ENCODE measurements at regions not wholly inside any gene's neighbourhood (a gene's known extent, or its start where the extent isn't known, plus 50 kb on each side); places are given as distances from the start of the nearest gene placed in this dataset.

- WGBS, 3 donors, result 82 to 91% (median 85%) methylated on average over 12 of the region's 12 CpGs
- intact Hi-C loops (cut with DNase I), result no loop called here
- Histone ChIP-seq H3K27me3 (ENCODE audit: insufficient read depth in 3 of 3, low read length in 2 of 3) (peaks cover 0 to 5% (median 0%) of the 10 kb centered on the region in 3 donors), H3K4me3 (no peak overlapping the region), H3K36me3 (ENCODE audit: insufficient read depth in 1 of 2, low read depth in 1 of 2) (no peaks in the 10 kb centered on the region), H3K4me1 (no peaks in the 10 kb centered on the region), H3K27ac (no peak overlapping the region), H3K9me3 (peaks cover 18% of the 10 kb centered on the region)
- ATAC-seq (no peak), DNase-seq (no peak)
- TF ChIP-seq CTCF (IDR thresholded peaks at IDR 0.05), result no peak
Measured at GRCh38 chr22:48382197-48382596, 1445.5 kb downstream of the BRD1 start.

- H3K27ac ChIP-seq, result no peak overlapping the region
- DNase-seq, result no peak
- no peaks in the 10 kb centered on the region for H3K4me1 ChIP-seq
- intact Hi-C loops (cut with DNase I), result no loop called here
- WGBS, 3 donors, result 87 to 92% (median 88%) methylated on average over 13 of the region's 13 CpGs
- no peak overlapping the region for H3K4me3 ChIP-seq
- no peaks in the 10 kb centered on the region for H3K36me3 ChIP-seq (ENCODE audit: insufficient read depth in 1 of 2, low read depth in 1 of 2)
- ATAC-seq, result no peak
- TF ChIP-seq CTCF (IDR thresholded peaks at IDR 0.05), result no peak
- H3K9me3 ChIP-seq, result peaks cover 4% of the 10 kb centered on the region
- H3K27me3 ChIP-seq (ENCODE audit: insufficient read depth in 3 of 3, low read length in 2 of 3), result peaks cover 0 to 5% (median 0%) of the 10 kb centered on the region in 3 donors
Measured at GRCh38 chr22:48380016-48380665, 1447.5 kb downstream of the BRD1 start.

- ATAC-seq (no peak), DNase-seq (no peak)
- whole genome bisulfite sequencing, 3 donors, result 78 to 91% (median 82%) methylated on average over 13 of the region's 13 CpGs
- H3K4me3 ChIP-seq, result no peak overlapping the region
- H3K9me3 ChIP-seq, result no peaks in the 10 kb centered on the region
- no peak overlapping the region for H3K27ac ChIP-seq
- no peaks in the 10 kb centered on the region for H3K36me3 ChIP-seq (ENCODE audit: insufficient read depth in 1 of 2, low read depth in 1 of 2)
- intact Hi-C loops (cut with DNase I), result no loop called here
- no peak for TF ChIP-seq CTCF (IDR thresholded peaks at IDR 0.05)
- peaks cover 0 to 5% (median 0%) of the 10 kb centered on the region in 3 donors for H3K27me3 ChIP-seq (ENCODE audit: insufficient read depth in 3 of 3, low read length in 2 of 3)
- H3K4me1 ChIP-seq, result no peaks in the 10 kb centered on the region
Measured at GRCh38 chr22:48379371-48379770, 1448.3 kb downstream of the BRD1 start.

GRCh38 chr22:48378673-48379072 lies 1449.0 kb downstream of the BRD1 start:
- Histone ChIP-seq H3K36me3 (ENCODE audit: insufficient read depth in 1 of 2, low read depth in 1 of 2) (no peaks in the 10 kb centered on the region), H3K4me3 (no peak overlapping the region), H3K27ac (no peak overlapping the region), H3K9me3 (no peaks in the 10 kb centered on the region), H3K4me1 (no peaks in the 10 kb centered on the region), H3K27me3 (ENCODE audit: insufficient read depth in 3 of 3, low read length in 2 of 3) (peaks cover 0 to 9% (median 0%) of the 10 kb centered on the region in 3 donors)
- no peak for ATAC-seq
- 84 to 95% (median 92%) methylated on average over 5 to 6 of the region's 6 CpGs for WGBS, 3 donors
- intact Hi-C loops (cut with DNase I), result no loop called here
- no peak for DNase-seq
- TF ChIP-seq CTCF (IDR thresholded peaks at IDR 0.05), result no peak

Measured in psoas muscle (tissue), 7 donors.